ENCODE measurements at regions not wholly inside any gene's neighbourhood (a gene's known extent, or its start where the extent isn't known, plus 50 kb on each side); places are given as distances from the start of the nearest gene placed in this dataset.

DNA sequence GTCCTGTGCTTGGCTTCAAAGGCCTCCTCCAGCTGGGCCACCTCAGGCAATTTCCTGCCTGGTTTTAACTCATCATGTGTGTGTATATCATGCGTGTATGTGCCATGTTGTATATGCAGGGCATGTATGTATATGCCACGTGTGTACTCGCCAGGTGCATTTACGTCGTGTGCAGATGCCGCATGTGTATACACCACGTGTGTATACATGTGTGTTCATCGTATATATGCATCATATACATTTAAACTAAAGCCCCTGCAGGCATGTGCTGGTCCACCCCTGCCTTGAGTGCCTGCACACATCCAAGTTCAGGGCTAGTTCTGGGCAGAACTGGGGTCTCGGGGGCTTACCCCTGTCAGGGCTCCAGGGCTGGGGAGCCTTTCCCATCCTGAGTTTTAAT, 54.0 kb upstream of the SMOC2 start:
- POLR2A ChIA-PET: no interaction called here
- Mint-ChIP-seq H3K9me3 (peaks cover 15% of the 10 kb centered on the region; the same call in 1 of the 2 replicates), H3K27ac (no peak overlapping the region), H3K4me1 (peaks cover 13% of the 10 kb centered on the region), H3K4me3 (no peak overlapping the region), H3K36me3 (no peaks in the 10 kb centered on the region), H3K27me3 (ENCODE audit: low read depth) (no peaks in the 10 kb centered on the region)
- TF ChIP-seq, protein P1, sequence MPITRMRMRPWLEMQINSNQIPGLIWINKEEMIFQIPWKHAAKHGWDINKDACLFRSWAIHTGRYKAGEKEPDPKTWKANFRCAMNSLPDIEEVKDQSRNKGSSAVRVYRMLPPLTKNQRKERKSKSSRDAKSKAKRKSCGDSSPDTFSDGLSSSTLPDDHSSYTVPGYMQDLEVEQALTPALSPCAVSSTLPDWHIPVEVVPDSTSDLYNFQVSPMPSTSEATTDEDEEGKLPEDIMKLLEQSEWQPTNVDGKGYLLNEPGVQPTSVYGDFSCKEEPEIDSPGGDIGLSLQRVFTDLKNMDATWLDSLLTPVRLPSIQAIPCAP (CRISPR knock-in tag; IDR thresholded peaks at IDR 0.05): no peak
- TF ChIP-seq GRHL2 (CRISPR knock-in tag; IDR thresholded peaks at IDR 0.05; ENCODE audit: insufficient replicate concordance, severe bottlenecking) (no peak), ZNF317 (CRISPR knock-in tag; IDR thresholded peaks at IDR 0.05; ENCODE audit: borderline replicate concordance, low read depth) (no peak), JAZF1 (CRISPR knock-in tag; IDR thresholded peaks at IDR 0.05) (no peak)
- ATAC-seq (no peak), DNase-seq (ENCODE audit: low spot score) (no peak)
- CTCF ChIA-PET: interaction anchor here (2.4 kb wide), 1 partner anchor 64 kb away, joined by 8 read pairs; no protein-coding TSS in a partner anchor

DNA sequence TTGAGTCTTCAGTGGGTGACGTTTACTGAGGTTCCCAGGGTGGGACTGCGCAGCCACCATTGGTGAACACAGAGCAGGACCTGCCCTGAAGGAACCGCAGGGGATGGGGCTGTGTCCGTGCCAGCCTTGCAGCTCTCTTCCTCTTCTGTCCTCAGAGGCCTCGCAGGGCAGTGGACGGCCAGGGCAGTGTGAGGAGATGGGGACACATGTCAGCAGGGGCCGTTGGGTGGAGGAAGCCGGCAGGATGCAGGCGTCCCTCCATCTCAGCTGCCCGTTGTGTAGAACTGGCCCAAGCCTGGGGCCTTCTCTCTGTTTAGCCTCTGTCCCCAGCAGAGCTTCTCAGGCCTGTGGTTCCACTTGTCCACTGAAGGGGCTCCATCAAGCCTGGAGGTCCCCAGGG, 53.6 kb upstream of the SMOC2 start:
- POLR2A ChIA-PET: no interaction called here
- CTCF ChIA-PET: interaction anchor here (2.4 kb wide), 1 partner anchor 64 kb away, joined by 8 read pairs; no protein-coding TSS in a partner anchor
- Mint-ChIP-seq H3K27ac (no peak overlapping the region), H3K4me3 (no peak overlapping the region), H3K4me1 (peaks cover 14% of the 10 kb centered on the region), H3K9me3 (peaks cover 15% of the 10 kb centered on the region; the same call in 1 of the 2 replicates), H3K36me3 (no peaks in the 10 kb centered on the region), H3K27me3 (ENCODE audit: low read depth) (no peaks in the 10 kb centered on the region)
- TF ChIP-seq ESRRA (CRISPR knock-in tag; IDR thresholded peaks at IDR 0.05; ENCODE audit: borderline replicate concordance): no peak
- TF ChIP-seq NR3C1 (CRISPR knock-in tag; conservative IDR thresholded peaks at IDR 0.05; ENCODE audit: low read depth): no peak
- no peak for TF ChIP-seq MXD4 (CRISPR knock-in tag; IDR thresholded peaks at IDR 0.05; ENCODE audit: borderline replicate concordance)
- TF ChIP-seq SMAD3 (CRISPR knock-in tag; IDR thresholded peaks at IDR 0.05; ENCODE audit: borderline replicate concordance): no peak
- no peak for TF ChIP-seq NFE2L1 (CRISPR knock-in tag; IDR thresholded peaks at IDR 0.05)
- TF ChIP-seq CBFB (CRISPR knock-in tag; IDR thresholded peaks at IDR 0.05; ENCODE audit: low read depth): no peak
- TF ChIP-seq, protein P2, sequence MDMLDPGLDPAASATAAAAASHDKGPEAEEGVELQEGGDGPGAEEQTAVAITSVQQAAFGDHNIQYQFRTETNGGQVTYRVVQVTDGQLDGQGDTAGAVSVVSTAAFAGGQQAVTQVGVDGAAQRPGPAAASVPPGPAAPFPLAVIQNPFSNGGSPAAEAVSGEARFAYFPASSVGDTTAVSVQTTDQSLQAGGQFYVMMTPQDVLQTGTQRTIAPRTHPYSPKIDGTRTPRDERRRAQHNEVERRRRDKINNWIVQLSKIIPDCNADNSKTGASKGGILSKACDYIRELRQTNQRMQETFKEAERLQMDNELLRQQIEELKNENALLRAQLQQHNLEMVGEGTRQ (CRISPR knock-in tag; IDR thresholded peaks at IDR 0.05): no peak
- no peak for TF ChIP-seq GRHL2 (CRISPR knock-in tag; IDR thresholded peaks at IDR 0.05; ENCODE audit: insufficient replicate concordance, severe bottlenecking)
- no peak for TF ChIP-seq EMX1 (CRISPR knock-in tag; IDR thresholded peaks at IDR 0.05)
- no peak for TF ChIP-seq GABPB1 (CRISPR knock-in tag; IDR thresholded peaks at IDR 0.05)
- TF ChIP-seq, protein P3, sequence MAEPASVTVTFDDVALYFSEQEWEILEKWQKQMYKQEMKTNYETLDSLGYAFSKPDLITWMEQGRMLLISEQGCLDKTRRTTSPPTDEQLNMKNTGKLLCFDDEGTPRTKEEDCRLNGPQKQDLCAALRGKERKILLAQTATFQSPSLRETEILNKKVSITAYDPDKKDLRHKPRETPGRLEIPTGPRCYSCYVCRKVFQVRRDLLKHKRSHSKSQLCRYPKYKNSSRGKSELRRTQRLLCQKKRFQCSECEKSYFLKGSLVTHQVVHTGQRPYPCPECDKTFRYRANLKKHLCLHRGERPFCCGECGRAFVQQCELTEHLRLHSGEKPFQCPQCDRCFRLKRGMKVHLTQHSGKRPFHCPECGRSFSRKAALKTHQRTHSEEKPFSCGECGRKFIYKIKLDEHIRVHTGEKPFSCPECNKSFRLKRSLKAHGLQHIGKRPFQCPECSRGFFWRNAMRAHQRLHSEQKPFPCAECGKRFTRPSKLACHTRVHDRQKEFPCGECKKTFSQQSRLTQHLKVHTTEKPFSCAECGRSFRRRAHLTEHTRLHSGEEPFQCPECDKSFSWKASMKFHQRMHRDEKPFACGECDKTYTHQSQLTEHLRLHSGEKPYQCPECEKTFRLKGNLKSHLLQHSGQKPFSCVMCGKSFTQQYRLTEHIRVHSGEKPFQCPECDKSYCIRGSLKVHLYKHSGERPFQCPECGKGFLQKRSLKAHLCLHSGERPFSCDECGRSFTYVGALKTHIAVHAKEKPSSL (CRISPR knock-in tag; conservative IDR thresholded peaks at IDR 0.05): no peak
- no peak for TF ChIP-seq ELF4 (CRISPR knock-in tag; IDR thresholded peaks at IDR 0.05; ENCODE audit: low read depth)
- TF ChIP-seq, protein P4, sequence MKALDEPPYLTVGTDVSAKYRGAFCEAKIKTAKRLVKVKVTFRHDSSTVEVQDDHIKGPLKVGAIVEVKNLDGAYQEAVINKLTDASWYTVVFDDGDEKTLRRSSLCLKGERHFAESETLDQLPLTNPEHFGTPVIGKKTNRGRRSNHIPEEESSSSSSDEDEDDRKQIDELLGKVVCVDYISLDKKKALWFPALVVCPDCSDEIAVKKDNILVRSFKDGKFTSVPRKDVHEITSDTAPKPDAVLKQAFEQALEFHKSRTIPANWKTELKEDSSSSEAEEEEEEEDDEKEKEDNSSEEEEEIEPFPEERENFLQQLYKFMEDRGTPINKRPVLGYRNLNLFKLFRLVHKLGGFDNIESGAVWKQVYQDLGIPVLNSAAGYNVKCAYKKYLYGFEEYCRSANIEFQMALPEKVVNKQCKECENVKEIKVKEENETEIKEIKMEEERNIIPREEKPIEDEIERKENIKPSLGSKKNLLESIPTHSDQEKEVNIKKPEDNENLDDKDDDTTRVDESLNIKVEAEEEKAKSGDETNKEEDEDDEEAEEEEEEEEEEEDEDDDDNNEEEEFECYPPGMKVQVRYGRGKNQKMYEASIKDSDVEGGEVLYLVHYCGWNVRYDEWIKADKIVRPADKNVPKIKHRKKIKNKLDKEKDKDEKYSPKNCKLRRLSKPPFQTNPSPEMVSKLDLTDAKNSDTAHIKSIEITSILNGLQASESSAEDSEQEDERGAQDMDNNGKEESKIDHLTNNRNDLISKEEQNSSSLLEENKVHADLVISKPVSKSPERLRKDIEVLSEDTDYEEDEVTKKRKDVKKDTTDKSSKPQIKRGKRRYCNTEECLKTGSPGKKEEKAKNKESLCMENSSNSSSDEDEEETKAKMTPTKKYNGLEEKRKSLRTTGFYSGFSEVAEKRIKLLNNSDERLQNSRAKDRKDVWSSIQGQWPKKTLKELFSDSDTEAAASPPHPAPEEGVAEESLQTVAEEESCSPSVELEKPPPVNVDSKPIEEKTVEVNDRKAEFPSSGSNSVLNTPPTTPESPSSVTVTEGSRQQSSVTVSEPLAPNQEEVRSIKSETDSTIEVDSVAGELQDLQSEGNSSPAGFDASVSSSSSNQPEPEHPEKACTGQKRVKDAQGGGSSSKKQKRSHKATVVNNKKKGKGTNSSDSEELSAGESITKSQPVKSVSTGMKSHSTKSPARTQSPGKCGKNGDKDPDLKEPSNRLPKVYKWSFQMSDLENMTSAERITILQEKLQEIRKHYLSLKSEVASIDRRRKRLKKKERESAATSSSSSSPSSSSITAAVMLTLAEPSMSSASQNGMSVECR (CRISPR knock-in tag; IDR thresholded peaks at IDR 0.05; ENCODE audit: borderline replicate concordance): no peak
- TF ChIP-seq ATF1 (CRISPR knock-in tag; IDR thresholded peaks at IDR 0.05): no peak
- no peak for TF ChIP-seq JAZF1 (CRISPR knock-in tag; IDR thresholded peaks at IDR 0.05)
- TF ChIP-seq, protein P5, sequence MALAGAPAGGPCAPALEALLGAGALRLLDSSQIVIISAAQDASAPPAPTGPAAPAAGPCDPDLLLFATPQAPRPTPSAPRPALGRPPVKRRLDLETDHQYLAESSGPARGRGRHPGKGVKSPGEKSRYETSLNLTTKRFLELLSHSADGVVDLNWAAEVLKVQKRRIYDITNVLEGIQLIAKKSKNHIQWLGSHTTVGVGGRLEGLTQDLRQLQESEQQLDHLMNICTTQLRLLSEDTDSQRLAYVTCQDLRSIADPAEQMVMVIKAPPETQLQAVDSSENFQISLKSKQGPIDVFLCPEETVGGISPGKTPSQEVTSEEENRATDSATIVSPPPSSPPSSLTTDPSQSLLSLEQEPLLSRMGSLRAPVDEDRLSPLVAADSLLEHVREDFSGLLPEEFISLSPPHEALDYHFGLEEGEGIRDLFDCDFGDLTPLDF (CRISPR knock-in tag; IDR thresholded peaks at IDR 0.05): no peak
- DNase-seq (ENCODE audit: low spot score): no peak
- no peak for ATAC-seq
